Erythroblast (primary cell): ENCODE measurements at regions not wholly inside any gene's neighbourhood (a gene's known extent, or its start where the extent isn't known, plus 50 kb on each side); places are given as distances from the start of the nearest gene placed in this dataset.

ENCODE experiments used
- GATA1 ChIP-seq: IDR thresholded peaks from 2 replicates; pipeline ENCODE4 v1.6.1; 2011; ENCODE audit warnings: low read depth, mild to moderate bottlenecking, control low read depth, low read length, moderate library complexity
- POLR2A ChIP-seq: IDR thresholded peaks from 2 replicates; pipeline ENCODE4 v1.6.1; 2011; ENCODE audit warnings: mild to moderate bottlenecking, low read length

- TF ChIP-seq POLR2A: no peak
- no peak for TF ChIP-seq GATA1
Measured at GRCh38 chr17:79279320-79279719, 204.7 kb downstream of the ENGASE start.
